Trophoblast cell (in vitro differentiated cells and primary cell): ENCODE measurements at regions not wholly inside any gene's neighbourhood (a gene's known extent, or its start where the extent isn't known, plus 50 kb on each side); places are given as distances from the start of the nearest gene placed in this dataset.

Experiments
- DNase-seq, 2 donors: peaks; one replicate each; pipeline ENCODE4 v3.0.0-alpha.2; 2016
- H2AFZ ChIP-seq: 2 replicates; pipeline ENCODE4 v1.6.1; 2013; ENCODE audit warnings: low read length, moderate library complexity, mild to moderate bottlenecking; ENCODE audit not compliant: insufficient read depth, poor library complexity
- H2AK5ac ChIP-seq: 2 replicates; pipeline ENCODE4 v1.6.1; 2013; ENCODE audit warnings: mild to moderate bottlenecking, low read length
- H2BK120ac ChIP-seq: 2 replicates; pipeline ENCODE4 v1.6.1; 2013; ENCODE audit warnings: low read length, mild to moderate bottlenecking, moderate library complexity; ENCODE audit not compliant: insufficient read depth, poor library complexity
- H2BK12ac ChIP-seq: 2 replicates; pipeline ENCODE4 v1.6.1; 2013; ENCODE audit warnings: mild to moderate bottlenecking, low read length, moderate library complexity
- H2BK5ac ChIP-seq: 2 replicates; pipeline ENCODE4 v1.6.1; 2013; ENCODE audit warnings: low read length, low read depth, moderate library complexity, mild to moderate bottlenecking; ENCODE audit not compliant: poor library complexity
- H3K14ac ChIP-seq: 2 replicates; pipeline ENCODE4 v1.6.1; 2013; ENCODE audit warnings: mild to moderate bottlenecking, low read length
- H3K18ac ChIP-seq: 2 replicates; pipeline ENCODE4 v1.6.1; 2013; ENCODE audit warnings: mild to moderate bottlenecking, low read length
- H3K23ac ChIP-seq: 2 replicates; pipeline ENCODE4 v1.6.1; 2013; ENCODE audit warnings: low read length
- H3K27ac ChIP-seq: 2 replicates; pipeline ENCODE4 v1.5.1; 2013; ENCODE audit warnings: low read depth, mild to moderate bottlenecking, inconsistent platforms, low read length, moderate library complexity
- H3K27me3 ChIP-seq: 2 replicates; pipeline ENCODE4 v1.6.1; 2013; ENCODE audit warnings: inconsistent platforms, mild to moderate bottlenecking, low read length, moderate library complexity; ENCODE audit not compliant: insufficient read depth
- H3K36me3 ChIP-seq, 2 experiments: 1 replicate in 1 of 2; 2 replicates in 1 of 2; pipeline ENCODE4 v1.6.1; 2013; ENCODE audit warnings: low read length in 2 of 2, mild to moderate bottlenecking in 2 of 2, moderate library complexity in 1 of 2; ENCODE audit not compliant: insufficient read depth in 2 of 2, control insufficient read depth in 1 of 2
- H3K4ac ChIP-seq: 2 replicates; pipeline ENCODE4 v1.6.1; 2013; ENCODE audit warnings: low read depth, mild to moderate bottlenecking, low read length, moderate library complexity
- H3K4me1 ChIP-seq, 2 experiments: 1 replicate in 1 of 2; 2 replicates in 1 of 2; pipeline ENCODE4 v1.6.1; 2013; ENCODE audit warnings: low read length in 2 of 2, mild to moderate bottlenecking in 2 of 2, moderate library complexity in 1 of 2; ENCODE audit not compliant: insufficient read depth in 2 of 2, control insufficient read depth in 1 of 2
- H3K4me2 ChIP-seq: 2 replicates; pipeline ENCODE4 v1.6.1; 2013; ENCODE audit warnings: inconsistent platforms, mild to moderate bottlenecking, low read length, moderate library complexity
- H3K4me3 ChIP-seq: 2 replicates; pipeline ENCODE4 v1.5.1; 2013; ENCODE audit warnings: mild to moderate bottlenecking, low read depth, low read length, inconsistent platforms
- H3K79me1 ChIP-seq: one replicate; pipeline ENCODE4 v1.6.1; 2013; ENCODE audit warnings: low read length
- H3K79me2 ChIP-seq: 2 replicates; pipeline ENCODE4 v1.6.1; 2013; ENCODE audit warnings: low read length, mild to moderate bottlenecking; ENCODE audit not compliant: control insufficient read depth, insufficient read depth, poor library complexity
- H3K9ac ChIP-seq: 2 replicates; pipeline ENCODE4 v1.6.1; 2013; ENCODE audit warnings: mild to moderate bottlenecking, low read length
- H3K9me3 ChIP-seq: 2 replicates; pipeline ENCODE4 v1.6.1; 2013; ENCODE audit warnings: low read depth, mild to moderate bottlenecking, control low read depth, inconsistent platforms, low read length; ENCODE audit not compliant: insufficient read depth
- H4K12ac ChIP-seq: 2 replicates; pipeline ENCODE4 v1.6.1; 2013; ENCODE audit warnings: low read depth, mild to moderate bottlenecking, low read length, moderate library complexity
- H4K8ac ChIP-seq: 2 replicates; pipeline ENCODE4 v1.6.1; 2013; ENCODE audit warnings: low read depth, mild to moderate bottlenecking, low read length, moderate library complexity
- H4K91ac ChIP-seq: one replicate; pipeline ENCODE4 v1.6.1; 2013; ENCODE audit warnings: low read depth, mild to moderate bottlenecking, low read length, moderate library complexity
- WGBS: extraction: QIAGEN DNeasy Blood & Tissue Kit; methylation state at CpG from one replicate; pipeline ENCODE4 v1.1.7; 2013; ENCODE audit warnings: missing lambda C conversion rate; ENCODE audit not compliant: insufficient read length, insufficient coverage; ENCODE audit errors: extremely low coverage; 5-methylcytosine and 5-hydroxymethylcytosine counted together

- Histone ChIP-seq H3K23ac (no peak overlapping the region), H3K27me3 (no peaks in the 10 kb centered on the region), H3K18ac (no peak overlapping the region), H3K4me3 (no peak overlapping the region), H3K4me2 (no peak overlapping the region), H3K79me1 (no peaks in the 10 kb centered on the region), H3K36me3 (no peaks in the 10 kb centered on the region), H2BK120ac (no peak overlapping the region), H2AFZ (no peak overlapping the region), H3K9me3 (no peaks in the 10 kb centered on the region), H3K9ac (no peak overlapping the region), H4K91ac (no peak overlapping the region), H3K4me1 (peaks cover 6 to 7% of the 10 kb centered on the region in 2 experiments), H4K8ac (no peak overlapping the region), H3K4ac (no peak overlapping the region), H2AK5ac (no peak overlapping the region), H4K12ac (no peak overlapping the region), H3K79me2 (no peaks in the 10 kb centered on the region), H2BK12ac (no peak overlapping the region), H3K27ac (no peak overlapping the region), H3K14ac (no peak overlapping the region), H2BK5ac (no peak overlapping the region)
- WGBS, result no CpG with 5 or more reads among the region's 8 CpGs
- DNase-seq, result no peak
These were observed 121.9 kb downstream of the NDUFA10 start for GRCh38 chr2:239903210-239903609.

GRCh38 chr2:239902749-239903201 lies 122.4 kb downstream of the NDUFA10 start:
- Histone ChIP-seq H3K79me2 (no peaks in the 10 kb centered on the region), H3K4me1 (peaks cover 6 to 7% of the 10 kb centered on the region in 2 experiments), H3K9ac (no peak overlapping the region), H2AFZ (no peak overlapping the region), H3K36me3 (no peaks in the 10 kb centered on the region), H4K12ac (no peak overlapping the region), H2BK12ac (no peak overlapping the region), H3K18ac (no peak overlapping the region), H3K4me2 (no peak overlapping the region), H2BK120ac (no peak overlapping the region), H4K8ac (no peak overlapping the region), H3K79me1 (no peaks in the 10 kb centered on the region), H3K14ac (no peak overlapping the region), H3K27me3 (no peaks in the 10 kb centered on the region), H3K9me3 (no peaks in the 10 kb centered on the region), H3K27ac (no peak overlapping the region), H3K4ac (no peak overlapping the region), H3K4me3 (no peak overlapping the region), H2BK5ac (no peak overlapping the region), H3K23ac (no peak overlapping the region), H4K91ac (no peak overlapping the region), H2AK5ac (no peak overlapping the region)
- WGBS, result no CpG with 5 or more reads among the region's 11 CpGs
- no peak for DNase-seq

GRCh38 chr2:239898292-239898925 lies 126.7 kb downstream of the NDUFA10 start:
- no peak for DNase-seq
- H2AK5ac ChIP-seq, result no peak overlapping the region
- no CpG with 5 or more reads among the region's 13 CpGs for WGBS

GRCh38 chr2:239897596-239898235 lies 127.4 kb downstream of the NDUFA10 start:
- H2BK5ac ChIP-seq, result no peak overlapping the region
- peaks cover 2% of the 10 kb centered on the region for H3K9me3 ChIP-seq
- H3K23ac ChIP-seq, result no peak overlapping the region
- no peak overlapping the region for H3K9ac ChIP-seq
- no peaks in the 10 kb centered on the region for H3K4me1 ChIP-seq
- no CpG with 5 or more reads among the region's 9 CpGs for WGBS
- H3K79me2 ChIP-seq, result no peaks in the 10 kb centered on the region
- no peak overlapping the region for H4K8ac ChIP-seq
- no peak overlapping the region for H3K4ac ChIP-seq
- H2BK120ac ChIP-seq, result no peak overlapping the region
- no peak overlapping the region for H3K18ac ChIP-seq
- no peak overlapping the region for H2AK5ac ChIP-seq
- H2AFZ ChIP-seq, result no peak overlapping the region
- no peak for DNase-seq
- H3K4me3 ChIP-seq, result no peak overlapping the region
- H3K27me3 ChIP-seq, result no peaks in the 10 kb centered on the region
- H4K12ac ChIP-seq, result no peak overlapping the region
- no peak overlapping the region for H4K91ac ChIP-seq
- no peaks in the 10 kb centered on the region for H3K36me3 ChIP-seq
- no peak overlapping the region for H2BK12ac ChIP-seq
- no peaks in the 10 kb centered on the region for H3K79me1 ChIP-seq
- no peak overlapping the region for H3K27ac ChIP-seq
- no peak overlapping the region for H3K14ac ChIP-seq
- H3K4me2 ChIP-seq, result no peak overlapping the region

More at GRCh38 chr2:239898292-239898925, 126.7 kb downstream of the NDUFA10 start:
- Histone ChIP-seq H3K9ac (no peak overlapping the region), H2BK12ac (no peak overlapping the region), H3K4me2 (no peak overlapping the region), H2BK5ac (no peak overlapping the region), H4K12ac (no peak overlapping the region), H2BK120ac (no peak overlapping the region), H3K27me3 (no peaks in the 10 kb centered on the region), H3K4me1 (peaks cover 6 to 7% of the 10 kb centered on the region in 2 experiments), H3K27ac (no peak overlapping the region), H3K4me3 (no peak overlapping the region), H4K8ac (no peak overlapping the region), H3K14ac (no peak overlapping the region), H3K9me3 (peaks cover 2% of the 10 kb centered on the region), H3K36me3 (no peaks in the 10 kb centered on the region), H3K79me1 (no peaks in the 10 kb centered on the region), H3K79me2 (no peaks in the 10 kb centered on the region), H4K91ac (no peak overlapping the region), H3K18ac (no peak overlapping the region), H2AFZ (no peak overlapping the region), H3K4ac (no peak overlapping the region), H3K23ac (no peak overlapping the region)
